Erythroblast (primary cell): ENCODE measurements at regions not wholly inside any gene's neighbourhood (a gene's known extent, or its start where the extent isn't known, plus 50 kb on each side); places are given as distances from the start of the nearest gene placed in this dataset.

Experiments
- GATA1 ChIP-seq: IDR thresholded peaks from 2 replicates; pipeline ENCODE4 v1.6.1; 2011; ENCODE audit warnings: low read depth, mild to moderate bottlenecking, control low read depth, low read length, moderate library complexity
- POLR2A ChIP-seq: IDR thresholded peaks from 2 replicates; pipeline ENCODE4 v1.6.1; 2011; ENCODE audit warnings: mild to moderate bottlenecking, low read length

- TF ChIP-seq POLR2A (no peak), GATA1 (no peak)
These were observed 152.4 kb downstream of the ZFP36L2 start for GRCh38 chr2:43074052-43074451.
